Hepatocyte (in vitro differentiated cells): ENCODE measurements at regions not wholly inside any gene's neighbourhood (a gene's known extent, or its start where the extent isn't known, plus 50 kb on each side); places are given as distances from the start of the nearest gene placed in this dataset.

Source experiments
- EZH2 ChIP-seq: fragments of 200-600 bp; sonication (generic); IDR thresholded peaks from 2 replicates; pipeline ENCODE4 v1.6.1; 2016; ENCODE audit warnings: antibody characterized with exemption, mild to moderate bottlenecking, borderline replicate concordance
- EZH2phosphoT487 ChIP-seq: fragments of 200-600 bp; sonication (generic); IDR thresholded peaks from one replicate; pipeline ENCODE4 v1.6.1; 2018; ENCODE audit warnings: antibody characterized with exemption, mild to moderate bottlenecking, low read depth, moderate library complexity; ENCODE audit not compliant: unreplicated experiment, severe bottlenecking
- TF ChIP-seq, protein P1 (sequence below): fragments of 200-600 bp; sonication (generic); IDR thresholded peaks from 2 replicates; pipeline ENCODE4 v1.5.1; 2016; ENCODE audit warnings: antibody characterized with exemption, mild to moderate bottlenecking; ENCODE audit not compliant: poor library complexity

- TF ChIP-seq, protein P1, sequence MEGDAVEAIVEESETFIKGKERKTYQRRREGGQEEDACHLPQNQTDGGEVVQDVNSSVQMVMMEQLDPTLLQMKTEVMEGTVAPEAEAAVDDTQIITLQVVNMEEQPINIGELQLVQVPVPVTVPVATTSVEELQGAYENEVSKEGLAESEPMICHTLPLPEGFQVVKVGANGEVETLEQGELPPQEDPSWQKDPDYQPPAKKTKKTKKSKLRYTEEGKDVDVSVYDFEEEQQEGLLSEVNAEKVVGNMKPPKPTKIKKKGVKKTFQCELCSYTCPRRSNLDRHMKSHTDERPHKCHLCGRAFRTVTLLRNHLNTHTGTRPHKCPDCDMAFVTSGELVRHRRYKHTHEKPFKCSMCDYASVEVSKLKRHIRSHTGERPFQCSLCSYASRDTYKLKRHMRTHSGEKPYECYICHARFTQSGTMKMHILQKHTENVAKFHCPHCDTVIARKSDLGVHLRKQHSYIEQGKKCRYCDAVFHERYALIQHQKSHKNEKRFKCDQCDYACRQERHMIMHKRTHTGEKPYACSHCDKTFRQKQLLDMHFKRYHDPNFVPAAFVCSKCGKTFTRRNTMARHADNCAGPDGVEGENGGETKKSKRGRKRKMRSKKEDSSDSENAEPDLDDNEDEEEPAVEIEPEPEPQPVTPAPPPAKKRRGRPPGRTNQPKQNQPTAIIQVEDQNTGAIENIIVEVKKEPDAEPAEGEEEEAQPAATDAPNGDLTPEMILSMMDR, result no peak
- TF ChIP-seq EZH2 (no peak), EZH2phosphoT487 (no peak)
Measured at GRCh38 chr2:7094231-7094741, 177.1 kb downstream of the RNF144A start.
